GM21825 (cell line): ENCODE measurements at regions not wholly inside any gene's neighbourhood (a gene's known extent, or its start where the extent isn't known, plus 50 kb on each side); places are given as distances from the start of the nearest gene placed in this dataset.
"Not testable (repeated sequence)": the region's sequence is repeated elsewhere in the genome, so short reads cannot be mapped to it uniquely, and the experiment has no call there.

Experiments
- ATAC-seq: cut with Tn5 transposase; IDR thresholded peaks from one replicate; pipeline ENCODE4 v1.9.1; 2021; ENCODE audit warnings: mild to moderate bottlenecking, moderate library complexity; ENCODE audit not compliant: unreplicated experiment

DNA sequence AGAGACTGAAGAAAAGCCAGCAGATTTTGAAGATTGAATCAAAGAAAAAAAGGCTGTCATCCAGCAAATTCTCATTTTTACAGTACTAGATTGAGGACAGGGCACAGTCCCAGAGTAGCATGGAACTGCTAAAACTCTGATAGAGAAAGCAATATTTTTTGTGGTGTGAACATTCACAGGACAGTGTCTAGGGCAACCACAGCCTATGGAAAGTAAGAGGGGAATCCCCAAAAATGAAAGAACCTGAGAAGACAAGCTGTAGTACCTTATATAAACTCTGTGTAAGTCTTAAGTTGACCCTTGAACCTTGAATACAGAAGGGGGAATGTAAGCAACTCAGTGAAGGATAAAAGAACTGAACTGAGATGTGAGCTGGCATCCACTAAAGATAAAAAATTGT lies 540.3 kb downstream of the HINT1 start:
- no peak for ATAC-seq

DNA sequence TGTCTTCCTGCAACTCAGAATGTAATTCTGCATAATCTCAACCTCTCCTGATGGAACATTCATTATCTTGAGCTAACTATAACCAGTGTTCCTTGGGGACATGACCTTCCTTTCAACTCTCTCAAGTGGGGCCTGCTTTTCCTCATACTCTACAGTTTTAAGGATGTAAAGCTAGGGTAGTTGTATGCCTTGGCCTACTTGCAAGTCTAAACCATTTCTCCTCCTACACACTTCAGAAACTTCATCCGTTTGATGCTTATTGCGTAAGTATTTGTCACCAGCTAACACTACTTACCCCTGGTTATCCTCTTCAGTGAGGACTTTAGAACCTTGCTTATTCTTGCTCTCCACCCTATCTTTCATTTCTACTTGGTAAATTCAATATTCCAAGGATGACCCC lies 548.9 kb downstream of the HINT1 start:
- no peak for ATAC-seq

DNA sequence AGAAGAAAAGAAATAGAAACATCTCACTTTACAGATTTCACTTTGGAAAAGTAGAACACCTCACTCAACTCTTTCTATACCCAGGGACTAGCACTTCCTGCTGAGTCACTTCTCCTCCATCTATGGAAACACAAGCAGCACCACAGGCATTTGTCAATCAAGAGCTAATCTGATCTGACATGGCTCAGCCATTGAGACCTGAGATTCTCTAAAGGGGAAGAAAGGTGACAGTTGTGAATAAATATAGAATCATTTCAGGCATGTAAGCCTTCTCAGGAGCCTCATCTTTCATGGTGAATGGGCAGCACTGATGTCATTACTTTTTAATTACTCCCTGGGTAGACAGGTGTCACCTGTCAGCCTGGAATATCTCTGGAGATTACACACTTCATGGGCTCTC lies 559.8 kb downstream of the HINT1 start:
- ATAC-seq, result no peak

DNA sequence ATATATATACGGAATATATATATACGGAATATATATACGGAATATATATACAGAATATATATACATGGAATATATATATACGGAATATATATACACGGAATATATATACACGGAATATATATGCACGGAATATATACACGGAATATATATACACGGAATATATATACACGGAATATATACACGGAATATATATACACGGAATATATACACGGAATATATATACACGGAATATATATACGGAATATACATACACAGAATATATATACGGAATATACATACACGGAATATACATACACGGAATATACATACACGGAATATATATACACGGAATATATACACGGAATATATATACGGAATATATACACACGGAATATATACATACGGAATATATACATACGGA lies 568.4 kb downstream of the HINT1 start:
- ATAC-seq, result not testable (repeated sequence)

DNA sequence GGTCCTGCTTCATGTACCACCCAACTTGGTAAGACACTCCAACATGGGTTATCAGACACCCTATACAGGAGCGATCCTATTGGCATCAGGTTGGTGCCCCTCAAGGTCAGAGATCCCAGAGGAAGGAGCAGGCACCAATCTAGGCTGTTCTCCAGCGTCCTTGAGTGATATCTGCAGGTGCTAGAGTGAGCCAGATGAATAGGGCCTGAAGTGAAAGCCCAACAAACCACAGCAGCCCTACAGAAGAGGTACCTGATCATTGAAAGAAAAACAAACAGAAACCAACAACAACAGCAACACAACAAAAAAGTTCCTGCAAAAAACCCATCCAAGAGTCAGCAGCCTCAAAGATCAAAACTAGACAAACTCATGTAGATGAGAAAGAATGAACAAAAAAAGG lies 584.8 kb downstream of the HINT1 start:
- ATAC-seq, result no peak

DNA sequence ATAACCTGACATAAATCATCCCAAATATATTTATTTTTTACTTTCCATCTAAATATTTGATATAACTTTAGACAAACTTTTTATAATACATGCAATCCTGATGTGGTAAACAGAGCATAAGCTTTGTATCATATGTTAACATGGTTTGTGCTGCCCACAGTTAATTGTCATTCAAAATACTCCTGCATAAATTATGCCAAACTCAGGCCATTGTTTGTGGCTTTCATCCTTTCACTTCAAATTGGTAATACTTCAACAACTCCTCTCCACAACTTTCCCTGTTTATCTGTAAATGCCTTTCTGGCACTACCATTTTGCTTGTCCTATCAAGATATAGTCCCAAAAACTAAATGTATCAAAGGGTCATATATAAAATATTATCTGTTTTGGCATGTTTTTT lies 586.7 kb downstream of the HINT1 start:
- ATAC-seq, result no peak

DNA sequence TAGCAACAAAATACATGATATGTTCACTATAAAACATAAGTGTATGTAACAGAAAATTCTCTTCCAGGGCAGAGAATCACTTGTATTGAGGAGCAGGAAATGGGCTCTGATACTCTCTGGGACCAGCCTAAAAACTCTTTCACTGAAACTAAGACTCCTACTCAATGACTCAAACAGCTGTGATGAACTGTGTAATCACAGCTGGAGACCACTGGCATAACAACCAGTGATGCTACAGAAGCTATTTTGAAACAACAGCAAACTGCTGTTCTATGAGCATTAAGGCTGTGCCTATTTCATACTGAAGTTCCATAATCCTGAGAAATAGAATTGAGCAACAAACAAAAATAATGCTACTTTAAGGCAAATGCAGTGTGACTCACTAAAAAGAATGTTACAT lies 594.0 kb downstream of the HINT1 start:
- ATAC-seq, result no peak

DNA sequence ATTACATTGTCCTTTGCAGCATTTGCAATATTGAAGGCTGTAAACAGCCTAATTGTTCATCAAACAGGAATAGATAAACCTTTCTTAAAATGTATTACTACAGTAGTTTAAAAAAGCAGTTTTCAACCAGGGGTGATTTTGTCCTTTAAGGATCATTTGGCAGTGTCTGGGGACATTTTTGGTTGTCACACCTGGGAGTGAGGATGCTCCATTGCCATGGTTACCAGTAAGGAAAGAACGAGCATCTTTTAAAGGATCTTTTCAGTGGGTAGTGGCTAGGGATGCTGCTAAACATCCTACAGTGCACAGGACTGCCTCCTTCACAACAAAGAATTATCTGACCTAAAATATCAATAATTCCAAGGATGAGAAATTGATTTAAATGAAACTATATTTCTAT lies 596.3 kb downstream of the HINT1 start:
- no peak for ATAC-seq

DNA sequence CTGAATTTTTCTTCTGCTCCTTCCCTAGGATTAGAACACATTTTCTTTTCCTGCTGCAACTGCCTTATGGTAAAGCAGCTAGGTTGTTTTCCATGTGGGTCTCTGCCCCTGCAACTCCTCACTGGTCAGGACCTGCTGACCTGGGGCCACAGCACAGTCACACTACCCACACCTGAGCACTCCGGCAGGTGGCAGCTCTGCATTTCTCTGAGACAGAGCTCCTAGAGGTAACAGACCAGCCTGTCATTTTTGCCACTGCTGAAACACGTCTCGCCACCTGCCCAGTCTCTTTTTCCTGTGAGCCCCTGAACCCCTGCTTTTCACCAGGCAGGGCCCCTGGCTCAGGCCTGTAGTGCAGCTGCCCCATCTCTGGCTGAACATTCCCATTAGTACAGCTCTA lies 609.6 kb downstream of the HINT1 start:
- ATAC-seq, result no peak

DNA sequence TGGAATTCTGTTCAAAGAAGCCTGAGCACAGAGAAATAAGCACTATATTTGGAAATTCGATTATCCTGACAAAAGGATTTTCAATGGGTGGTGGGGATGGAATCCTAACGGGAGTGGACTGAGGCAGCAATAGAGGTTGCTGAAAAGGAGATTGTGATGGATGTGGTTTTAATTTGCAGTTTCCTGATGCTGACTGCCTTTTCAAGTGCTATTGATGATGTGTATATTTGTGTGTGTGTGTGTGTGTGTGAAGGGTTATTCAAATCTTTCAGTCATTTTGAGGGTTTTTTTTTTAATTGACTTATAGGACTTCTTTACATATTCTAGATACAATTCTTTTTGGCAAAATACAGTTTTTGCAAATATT lies 614.5 kb downstream of the HINT1 start:
- no peak for ATAC-seq

DNA sequence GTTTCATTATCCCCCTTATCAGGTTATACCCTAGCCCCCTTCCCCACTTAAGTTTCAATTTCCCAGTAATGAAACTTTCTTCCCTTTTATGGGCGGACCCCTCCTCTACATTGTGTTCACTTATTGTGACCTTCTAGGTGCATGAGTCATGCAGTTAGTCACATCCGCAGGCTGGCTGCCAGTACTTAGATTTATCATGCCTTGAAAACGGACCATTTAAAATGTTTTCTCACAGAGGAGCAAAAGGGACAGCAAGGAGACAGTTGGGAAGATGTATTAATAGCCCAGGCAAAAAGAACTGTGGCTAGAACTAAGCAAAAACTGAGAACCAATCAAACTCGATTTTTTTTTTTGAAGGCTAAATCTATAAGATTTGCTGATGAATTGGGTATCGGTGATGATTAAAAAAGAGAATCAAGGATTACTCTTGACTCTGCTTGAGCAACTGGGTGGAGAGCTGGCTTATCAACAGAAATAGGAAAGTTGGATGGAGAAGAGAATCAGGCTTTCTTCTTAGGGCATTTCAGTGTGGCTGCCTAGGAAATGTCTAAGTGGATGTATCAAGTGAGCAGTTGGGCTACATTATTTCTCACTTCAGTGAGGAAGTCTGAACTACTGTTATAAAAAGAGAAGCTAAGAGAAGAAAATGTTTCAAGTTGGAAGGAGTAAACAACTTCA lies 615.0 kb downstream of the HINT1 start:
- ATAC-seq, result no peak

DNA sequence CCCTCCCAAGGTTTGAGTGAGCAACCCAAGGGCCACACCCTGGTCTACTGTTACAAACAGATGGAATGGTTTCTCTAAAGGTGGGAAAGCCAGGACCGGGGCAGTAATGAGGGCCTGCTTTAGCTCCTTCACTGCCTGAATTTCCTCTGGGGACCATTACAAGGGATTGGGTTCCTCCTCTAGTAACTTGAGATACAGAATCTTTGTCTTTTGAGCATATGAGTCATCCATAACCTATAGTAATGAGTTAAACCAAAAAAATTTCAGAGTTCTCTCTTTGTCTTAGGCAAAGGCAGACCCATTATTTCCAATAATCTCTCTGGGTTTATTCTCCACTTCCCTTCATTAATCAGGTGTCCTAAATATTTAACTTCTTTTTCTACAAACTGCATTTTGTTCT lies 618.8 kb downstream of the HINT1 start:
- no peak for ATAC-seq

DNA sequence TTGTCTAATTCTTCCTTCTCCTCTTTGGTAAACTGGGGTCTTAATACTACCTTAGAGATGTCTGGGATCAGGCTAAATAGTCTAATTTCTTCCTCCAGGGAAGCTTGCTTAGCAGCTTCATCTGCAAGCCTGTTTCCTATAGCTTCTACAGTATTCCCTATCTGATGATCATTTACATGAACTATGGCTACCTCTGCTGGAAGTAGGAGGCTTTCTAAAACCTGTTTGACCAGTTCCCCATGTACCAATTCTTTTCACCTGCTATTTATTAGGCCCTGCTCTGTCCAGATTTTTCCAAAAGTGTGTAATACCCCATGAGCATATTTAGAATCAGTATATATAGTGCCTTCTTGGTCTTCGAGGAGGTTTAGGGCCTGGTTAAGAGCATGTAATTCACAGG lies 619.8 kb downstream of the HINT1 start:
- no peak for ATAC-seq

DNA sequence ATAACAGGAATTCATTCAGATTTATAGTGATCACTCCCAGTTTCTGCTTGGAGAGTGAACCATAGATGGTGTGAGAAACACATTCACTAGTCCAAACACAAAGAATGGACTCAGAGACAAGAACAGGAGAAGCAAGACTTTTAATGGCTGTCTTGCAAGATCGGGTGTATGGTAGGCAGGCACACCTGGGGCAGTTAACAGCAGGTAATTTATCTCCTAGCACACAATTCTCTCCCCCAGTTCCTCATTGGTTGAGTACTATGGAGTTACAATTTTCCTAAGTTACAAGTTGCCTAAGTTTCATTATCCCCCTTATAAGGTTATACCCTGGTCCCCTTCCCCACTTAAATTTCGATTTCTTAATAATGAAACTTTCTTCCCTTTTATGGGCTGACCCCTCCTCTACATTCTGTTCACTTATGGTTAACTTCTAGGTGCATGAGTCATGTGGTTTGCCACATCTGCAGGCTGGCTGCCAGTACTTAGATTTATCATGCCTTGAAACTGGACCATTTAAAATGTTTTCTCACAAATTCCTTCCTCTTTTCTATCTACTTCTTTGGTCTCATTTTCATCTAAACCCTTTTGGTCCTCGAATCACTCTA lies 623.3 kb downstream of the HINT1 start:
- ATAC-seq, result no peak

DNA sequence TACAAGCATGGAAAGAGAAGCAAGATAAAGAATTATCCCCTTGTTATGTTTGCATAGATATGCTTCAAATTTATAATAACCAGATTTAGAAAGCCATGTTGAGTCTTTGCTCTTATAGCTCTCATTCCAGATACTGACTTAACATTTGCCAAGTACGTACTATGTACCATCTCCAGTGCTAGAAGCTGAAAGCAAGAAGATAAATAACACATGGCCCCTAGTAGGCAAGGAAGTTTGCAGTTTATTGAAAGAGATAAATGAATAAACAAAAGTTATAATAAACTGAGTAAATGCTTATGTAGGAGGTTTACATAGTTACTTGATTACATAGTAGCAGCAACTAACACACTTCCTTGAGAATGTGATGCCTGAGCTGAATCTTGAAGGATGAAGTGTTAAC lies 628.4 kb downstream of the HINT1 start:
- ATAC-seq, result no peak

DNA sequence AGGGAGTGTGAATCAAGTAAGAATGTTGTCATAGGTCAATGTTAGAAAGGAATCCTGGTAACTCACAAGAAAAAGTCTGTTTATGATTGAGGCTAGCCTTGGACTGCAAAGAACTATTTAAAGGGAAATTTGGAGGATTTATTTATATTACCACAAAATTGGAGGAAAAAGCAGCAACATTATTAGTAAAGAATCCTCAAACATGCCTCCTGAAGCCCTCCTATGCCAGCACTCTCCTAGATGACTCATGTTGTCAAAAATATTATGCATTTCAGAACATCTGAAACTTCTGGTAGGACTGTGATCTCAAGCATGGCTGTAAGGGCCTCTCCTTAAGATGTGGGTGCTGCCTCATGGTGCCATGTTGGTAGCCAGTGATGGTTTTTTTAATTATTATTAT lies 628.5 kb downstream of the CHSY3 start:
- ATAC-seq, result no peak

DNA sequence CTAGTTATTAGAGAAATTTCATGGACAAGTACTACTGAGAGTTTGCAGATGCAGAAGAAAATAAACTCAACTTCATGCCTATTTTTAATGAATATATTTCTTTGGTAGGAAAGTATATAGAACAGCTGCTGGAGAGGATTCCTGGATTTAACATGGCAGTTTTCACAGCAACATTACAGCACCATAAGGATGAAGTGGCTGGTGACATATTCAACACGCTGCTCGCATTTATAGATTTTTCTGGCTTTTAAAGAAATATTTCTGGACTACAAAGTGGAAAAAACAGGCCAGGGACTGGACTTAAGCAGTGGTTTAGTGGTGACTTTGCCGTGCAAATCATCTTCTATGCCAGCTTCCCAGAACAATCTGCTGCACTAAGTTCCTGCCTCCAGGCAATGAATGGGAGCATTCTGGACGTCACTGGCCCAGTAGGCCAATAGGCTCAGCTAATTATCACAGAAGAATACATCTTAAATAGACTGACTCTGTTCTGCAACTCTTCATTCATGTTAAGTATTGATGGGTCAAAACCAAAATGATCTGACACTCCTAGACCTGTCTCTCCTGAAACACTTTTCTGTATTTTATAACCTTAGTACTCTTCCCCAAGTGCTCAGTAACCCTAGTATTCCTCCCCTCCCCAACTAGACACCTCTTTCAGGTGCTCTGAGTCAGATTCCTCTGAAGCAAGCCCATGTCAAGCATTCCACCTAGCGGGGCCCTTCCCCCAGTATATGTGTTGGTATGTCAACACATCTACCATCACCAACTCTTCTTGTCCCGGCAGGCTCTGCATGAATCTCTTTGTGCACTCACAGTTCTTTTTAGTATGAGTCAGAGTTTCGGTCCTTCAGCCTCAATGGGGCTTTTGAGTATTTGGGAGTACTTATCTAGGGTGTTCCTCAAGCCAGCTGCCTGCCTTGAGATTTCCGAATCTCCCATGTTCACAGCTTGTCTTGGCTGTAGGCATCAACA lies 625.5 kb downstream of the CHSY3 start:
- no peak for ATAC-seq

DNA sequence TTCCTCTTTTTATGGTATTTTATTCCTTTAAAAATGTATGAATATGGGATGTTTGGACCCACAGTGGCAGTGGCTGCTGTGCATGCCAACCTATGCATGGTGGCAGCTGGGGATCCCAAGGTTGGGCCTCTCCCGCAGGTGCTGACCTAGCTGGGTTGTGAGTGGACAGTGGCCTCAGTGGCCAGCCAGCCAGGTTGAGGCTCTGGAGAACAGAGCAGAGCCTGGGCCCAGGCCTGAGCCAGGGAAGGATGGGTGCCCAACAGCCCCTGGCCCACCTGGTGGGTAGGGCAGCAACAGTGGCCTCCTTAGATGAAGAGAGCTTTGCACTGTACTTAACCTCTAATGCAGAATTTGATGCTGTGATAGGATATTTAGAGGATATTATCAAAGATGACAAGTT lies 624.8 kb downstream of the CHSY3 start:
- no peak for ATAC-seq

DNA sequence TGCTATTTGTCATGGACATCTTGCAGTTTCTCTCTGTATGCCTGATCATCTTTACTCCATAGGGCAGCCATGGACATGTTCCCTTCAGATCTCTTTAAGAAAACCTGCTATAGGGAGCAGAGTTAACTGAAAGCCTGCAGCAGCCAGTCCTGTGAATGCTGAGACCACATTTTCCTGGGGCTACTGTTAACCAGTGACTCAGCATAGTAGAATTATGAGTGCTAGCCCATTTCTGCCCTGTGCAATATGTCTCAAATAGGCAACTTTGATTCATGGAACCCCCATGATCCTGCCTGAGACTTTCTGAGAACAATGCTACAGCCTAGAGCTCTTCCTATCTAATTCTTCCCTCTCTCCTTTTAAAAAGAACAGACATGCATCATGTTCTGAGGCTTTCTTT lies 624.2 kb downstream of the CHSY3 start:
- no peak for ATAC-seq

DNA sequence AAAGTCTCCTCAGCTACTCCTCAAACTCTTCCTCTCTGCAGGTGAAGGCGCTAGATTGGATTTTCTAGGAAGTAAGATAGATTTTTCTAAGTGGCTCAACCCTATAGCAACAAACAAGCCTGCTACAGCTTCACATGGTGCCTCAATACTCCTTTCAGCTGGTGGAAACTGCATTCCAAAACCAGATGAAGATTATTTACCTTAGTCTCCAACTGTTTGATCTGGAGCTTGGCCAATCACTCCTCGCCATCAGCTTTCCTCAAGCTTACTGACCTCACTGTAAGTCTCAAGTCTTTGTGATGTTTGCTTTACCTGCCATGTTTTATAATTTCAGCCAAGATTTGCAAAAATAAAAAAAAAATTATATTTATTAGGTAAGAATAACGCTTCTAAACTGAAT lies 622.4 kb downstream of the CHSY3 start:
- no peak for ATAC-seq

DNA sequence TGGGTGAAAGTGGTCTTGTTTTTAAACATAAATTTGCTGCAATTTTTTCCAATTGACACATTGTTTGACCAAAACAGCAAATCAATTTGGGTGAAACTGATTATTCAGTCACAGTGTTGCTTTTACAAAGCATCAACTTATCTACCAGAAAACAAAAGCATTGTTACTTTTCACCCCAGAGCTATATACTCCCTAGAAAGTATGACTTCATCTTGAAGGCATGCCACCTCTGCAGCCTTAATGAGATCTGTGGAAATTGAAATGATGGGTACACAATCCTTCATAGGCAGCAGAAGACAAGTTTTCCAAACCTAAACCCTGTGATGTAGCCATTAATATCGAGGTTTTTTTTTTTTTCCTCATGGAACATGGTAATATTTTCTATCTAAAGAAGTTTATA lies 615.9 kb downstream of the CHSY3 start:
- no peak for ATAC-seq
